Spleen (tissue), 7 donors: ENCODE measurements at regions not wholly inside any gene's neighbourhood (a gene's known extent, or its start where the extent isn't known, plus 50 kb on each side); places are given as distances from the start of the nearest gene placed in this dataset.
"Not testable (repeated sequence)": the region's sequence is repeated elsewhere in the genome, so short reads cannot be mapped to it uniquely, and the experiment has no call there.

ENCODE experiments used
- CTCF ChIP-seq, 11 experiments: fragments of 200-600 bp in 7 of 11; fragments of 450-650 bp in 4 of 11; sonication (generic) in 4 of 11; IDR thresholded peaks in 8 of 11; conservative IDR thresholded peaks in 3 of 11; 1 replicate in 7 of 11; 2 replicates in 4 of 11; pipeline versions ENCODE4 v1.4.0 to v1.8.0; 2016 to 2021; ENCODE audit warnings: antibody characterized with exemption in 11 of 11, inconsistent platforms in 4 of 11, mild to moderate bottlenecking in 1 of 11
- POLR2A ChIP-seq, 3 donors: fragments of 450-650 bp; IDR thresholded peaks; one replicate each; pipeline ENCODE4 v1.5.1; 2017; ENCODE audit warnings: antibody characterized with exemption in 3 of 3, mild to moderate bottlenecking in 1 of 3
- POLR2AphosphoS5 ChIP-seq, 3 donors: sonication (generic); formaldehyde crosslinking; IDR thresholded peaks; one replicate each; pipeline ENCODE4 v1.5.1; 2017; ENCODE audit warnings: antibody characterized with exemption in 3 of 3
- donor health status: DM: no; HTN: no; CAD: no; lungs with moderate emphysema.
- donor health status: DM: no; HTN: no; CAD: no.
- donor health status: DM: no; HTN: no; CAD: no.

GRCh38 chr2:111257607-111258006 is 136.9 kb downstream of the BCL2L11 start:
- not testable (repeated sequence) for TF ChIP-seq CTCF (IDR thresholded peaks at IDR 0.05 in 8 of 11, conservative IDR thresholded peaks at IDR 0.05 in 3 of 11); POLR2AphosphoS5 (IDR thresholded peaks at IDR 0.05); POLR2A (IDR thresholded peaks at IDR 0.05)
